ENCODE measurements at regions not wholly inside any gene's neighbourhood (a gene's known extent, or its start where the extent isn't known, plus 50 kb on each side); places are given as distances from the start of the nearest gene placed in this dataset.

DNA sequence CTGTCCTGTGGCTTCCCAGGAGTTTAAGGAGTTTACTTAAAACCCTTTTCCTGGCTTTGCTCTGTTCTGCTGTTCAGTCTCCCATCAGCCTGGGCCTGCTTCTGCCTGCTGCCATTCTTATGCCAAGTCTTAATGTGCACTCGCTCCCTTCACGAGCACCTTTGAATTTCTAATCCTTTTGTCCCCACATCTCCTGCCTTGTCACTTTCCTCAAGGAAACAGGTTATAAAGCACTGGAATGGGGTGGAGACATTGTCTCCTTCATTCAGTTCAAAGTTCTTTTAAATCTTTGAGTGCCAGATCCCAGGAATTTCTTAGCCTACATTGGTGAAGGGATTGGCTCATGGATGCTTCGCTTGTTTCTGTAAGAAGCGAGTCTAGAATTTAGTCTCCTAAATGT, 87.2 kb upstream of the LIFR start:
- no peak for TF ChIP-seq EZH2 (IDR thresholded peaks at IDR 0.05; ENCODE audit: insufficient read depth, poor library complexity, severe bottlenecking)
- TF ChIP-seq EZH2phosphoT487 (IDR thresholded peaks at IDR 0.05; ENCODE audit: insufficient read depth, low read depth): no peak
